ENCODE measurements at regions not wholly inside any gene's neighbourhood (a gene's known extent, or its start where the extent isn't known, plus 50 kb on each side); places are given as distances from the start of the nearest gene placed in this dataset.

GRCh38 chr6:167695831-167696230 is 130.9 kb upstream of the AFDN start:
- no peak for ATAC-seq
- no peak for TF ChIP-seq ESRRG (CRISPR knock-in tag; IDR thresholded peaks at IDR 0.05)
- TF ChIP-seq CSDC2 (CRISPR knock-in tag; IDR thresholded peaks at IDR 0.05): no peak
- TF ChIP-seq ARNTL (CRISPR knock-in tag; IDR thresholded peaks at IDR 0.05; ENCODE audit: borderline replicate concordance, low read depth): no peak

DNA sequence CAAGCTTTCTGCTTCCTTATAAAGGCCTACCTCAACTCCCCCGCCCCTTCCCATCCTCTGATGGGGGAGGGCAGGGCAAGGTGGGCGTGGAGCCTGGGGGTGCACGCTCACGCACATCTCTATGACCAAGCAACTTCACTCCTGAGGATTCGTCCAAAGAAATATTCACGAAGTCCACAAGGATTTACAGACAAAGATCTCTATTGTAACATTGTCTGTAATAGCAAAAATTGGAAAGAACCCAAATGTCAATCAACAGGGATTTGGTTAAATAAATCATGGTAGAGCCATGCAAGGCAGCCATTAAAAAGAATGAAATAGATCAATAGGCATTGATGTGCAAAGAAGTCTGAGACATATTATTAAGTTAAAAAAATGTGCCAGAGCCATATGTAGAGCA is 130.4 kb upstream of the AFDN start:
- no peak for TF ChIP-seq GLIS3 (CRISPR knock-in tag; IDR thresholded peaks at IDR 0.05)
- TF ChIP-seq, protein P1, sequence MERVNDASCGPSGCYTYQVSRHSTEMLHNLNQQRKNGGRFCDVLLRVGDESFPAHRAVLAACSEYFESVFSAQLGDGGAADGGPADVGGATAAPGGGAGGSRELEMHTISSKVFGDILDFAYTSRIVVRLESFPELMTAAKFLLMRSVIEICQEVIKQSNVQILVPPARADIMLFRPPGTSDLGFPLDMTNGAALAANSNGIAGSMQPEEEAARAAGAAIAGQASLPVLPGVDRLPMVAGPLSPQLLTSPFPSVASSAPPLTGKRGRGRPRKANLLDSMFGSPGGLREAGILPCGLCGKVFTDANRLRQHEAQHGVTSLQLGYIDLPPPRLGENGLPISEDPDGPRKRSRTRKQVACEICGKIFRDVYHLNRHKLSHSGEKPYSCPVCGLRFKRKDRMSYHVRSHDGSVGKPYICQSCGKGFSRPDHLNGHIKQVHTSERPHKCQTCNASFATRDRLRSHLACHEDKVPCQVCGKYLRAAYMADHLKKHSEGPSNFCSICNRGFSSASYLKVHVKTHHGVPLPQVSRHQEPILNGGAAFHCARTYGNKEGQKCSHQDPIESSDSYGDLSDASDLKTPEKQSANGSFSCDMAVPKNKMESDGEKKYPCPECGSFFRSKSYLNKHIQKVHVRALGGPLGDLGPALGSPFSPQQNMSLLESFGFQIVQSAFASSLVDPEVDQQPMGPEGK (CRISPR knock-in tag; IDR thresholded peaks at IDR 0.05; ENCODE audit: borderline replicate concordance): no peak
- TF ChIP-seq ISL1 (CRISPR knock-in tag; IDR thresholded peaks at IDR 0.05): no peak
- no peak for TF ChIP-seq ESRRG (CRISPR knock-in tag; IDR thresholded peaks at IDR 0.05)
- no peak for TF ChIP-seq ARNTL (CRISPR knock-in tag; IDR thresholded peaks at IDR 0.05; ENCODE audit: borderline replicate concordance, low read depth)
- TF ChIP-seq ZNF8 (CRISPR knock-in tag; IDR thresholded peaks at IDR 0.05): no peak
- TF ChIP-seq TCF4 (CRISPR knock-in tag; IDR thresholded peaks at IDR 0.05; ENCODE audit: borderline replicate concordance): no peak
- TF ChIP-seq POU6F1 (CRISPR knock-in tag; IDR thresholded peaks at IDR 0.05; ENCODE audit: borderline replicate concordance, low read depth): no peak
- no peak for TF ChIP-seq TOX (CRISPR knock-in tag; IDR thresholded peaks at IDR 0.05; ENCODE audit: borderline replicate concordance)
- no peak for TF ChIP-seq ZNF565 (CRISPR knock-in tag; conservative IDR thresholded peaks at IDR 0.05; ENCODE audit: low read depth)
- TF ChIP-seq RARB (CRISPR knock-in tag; IDR thresholded peaks at IDR 0.05): no peak
- no peak for TF ChIP-seq ZNF70 (CRISPR knock-in tag; IDR thresholded peaks at IDR 0.05)
- no peak for TF ChIP-seq OSR1 (CRISPR knock-in tag; IDR thresholded peaks at IDR 0.05)
- no peak for TF ChIP-seq ZFP3 (CRISPR knock-in tag; IDR thresholded peaks at IDR 0.05)
- TF ChIP-seq SNAI2 (CRISPR knock-in tag; IDR thresholded peaks at IDR 0.05): no peak
- TF ChIP-seq BACH2 (CRISPR knock-in tag; IDR thresholded peaks at IDR 0.05; ENCODE audit: borderline replicate concordance): no peak
- no peak for TF ChIP-seq ZFP30 (CRISPR knock-in tag; IDR thresholded peaks at IDR 0.05)
- TF ChIP-seq CSDC2 (CRISPR knock-in tag; IDR thresholded peaks at IDR 0.05): no peak
- TF ChIP-seq ZC3H10 (CRISPR knock-in tag; IDR thresholded peaks at IDR 0.05): no peak
- TF ChIP-seq CREB5 (CRISPR knock-in tag; IDR thresholded peaks at IDR 0.05; ENCODE audit: low read depth): no peak
- no peak for ATAC-seq

- TF ChIP-seq, protein P2, sequence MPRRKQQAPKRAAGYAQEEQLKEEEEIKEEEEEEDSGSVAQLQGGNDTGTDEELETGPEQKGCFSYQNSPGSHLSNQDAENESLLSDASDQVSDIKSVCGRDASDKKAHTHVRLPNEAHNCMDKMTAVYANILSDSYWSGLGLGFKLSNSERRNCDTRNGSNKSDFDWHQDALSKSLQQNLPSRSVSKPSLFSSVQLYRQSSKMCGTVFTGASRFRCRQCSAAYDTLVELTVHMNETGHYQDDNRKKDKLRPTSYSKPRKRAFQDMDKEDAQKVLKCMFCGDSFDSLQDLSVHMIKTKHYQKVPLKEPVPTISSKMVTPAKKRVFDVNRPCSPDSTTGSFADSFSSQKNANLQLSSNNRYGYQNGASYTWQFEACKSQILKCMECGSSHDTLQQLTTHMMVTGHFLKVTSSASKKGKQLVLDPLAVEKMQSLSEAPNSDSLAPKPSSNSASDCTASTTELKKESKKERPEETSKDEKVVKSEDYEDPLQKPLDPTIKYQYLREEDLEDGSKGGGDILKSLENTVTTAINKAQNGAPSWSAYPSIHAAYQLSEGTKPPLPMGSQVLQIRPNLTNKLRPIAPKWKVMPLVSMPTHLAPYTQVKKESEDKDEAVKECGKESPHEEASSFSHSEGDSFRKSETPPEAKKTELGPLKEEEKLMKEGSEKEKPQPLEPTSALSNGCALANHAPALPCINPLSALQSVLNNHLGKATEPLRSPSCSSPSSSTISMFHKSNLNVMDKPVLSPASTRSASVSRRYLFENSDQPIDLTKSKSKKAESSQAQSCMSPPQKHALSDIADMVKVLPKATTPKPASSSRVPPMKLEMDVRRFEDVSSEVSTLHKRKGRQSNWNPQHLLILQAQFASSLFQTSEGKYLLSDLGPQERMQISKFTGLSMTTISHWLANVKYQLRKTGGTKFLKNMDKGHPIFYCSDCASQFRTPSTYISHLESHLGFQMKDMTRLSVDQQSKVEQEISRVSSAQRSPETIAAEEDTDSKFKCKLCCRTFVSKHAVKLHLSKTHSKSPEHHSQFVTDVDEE (CRISPR knock-in tag; IDR thresholded peaks at IDR 0.05): no peak
- TF ChIP-seq PPARA (CRISPR knock-in tag; IDR thresholded peaks at IDR 0.05; ENCODE audit: borderline replicate concordance) (no peak), ZFP3 (CRISPR knock-in tag; IDR thresholded peaks at IDR 0.05) (no peak), TCF4 (CRISPR knock-in tag; IDR thresholded peaks at IDR 0.05; ENCODE audit: borderline replicate concordance) (peak; percentile 68; the same call in 1 of the 2 replicates), CSDC2 (CRISPR knock-in tag; IDR thresholded peaks at IDR 0.05) (no peak), ZNF8 (CRISPR knock-in tag; IDR thresholded peaks at IDR 0.05) (peak; percentile 68)
- TF ChIP-seq, protein P1 (CRISPR knock-in tag; IDR thresholded peaks at IDR 0.05; ENCODE audit: borderline replicate concordance): no peak
- peak; percentile 45; the same call in 1 of the 3 replicates for ATAC-seq
These were observed 129.4 kb upstream of the AFDN start for GRCh38 chr6:167697316-167697715.

All from SK-N-SH treated with all-trans-retinoic acid at 6 μM for 48 hours (cell line).